Femur (tissue), 1 donor: ENCODE measurements at regions not wholly inside any gene's neighbourhood (a gene's known extent, or its start where the extent isn't known, plus 50 kb on each side); places are given as distances from the start of the nearest gene placed in this dataset.

Experiments used
- DNase-seq: peaks from one replicate; pipeline ENCODE4 v3.0.0-alpha.2; 2017

GRCh38 chr14:55500219-55500701, 59.8 kb upstream of the TBPL2 start:
- no peak for DNase-seq

- no peak for DNase-seq
These were observed 60.3 kb upstream of the TBPL2 start for GRCh38 chr14:55500708-55501107.

DNA sequence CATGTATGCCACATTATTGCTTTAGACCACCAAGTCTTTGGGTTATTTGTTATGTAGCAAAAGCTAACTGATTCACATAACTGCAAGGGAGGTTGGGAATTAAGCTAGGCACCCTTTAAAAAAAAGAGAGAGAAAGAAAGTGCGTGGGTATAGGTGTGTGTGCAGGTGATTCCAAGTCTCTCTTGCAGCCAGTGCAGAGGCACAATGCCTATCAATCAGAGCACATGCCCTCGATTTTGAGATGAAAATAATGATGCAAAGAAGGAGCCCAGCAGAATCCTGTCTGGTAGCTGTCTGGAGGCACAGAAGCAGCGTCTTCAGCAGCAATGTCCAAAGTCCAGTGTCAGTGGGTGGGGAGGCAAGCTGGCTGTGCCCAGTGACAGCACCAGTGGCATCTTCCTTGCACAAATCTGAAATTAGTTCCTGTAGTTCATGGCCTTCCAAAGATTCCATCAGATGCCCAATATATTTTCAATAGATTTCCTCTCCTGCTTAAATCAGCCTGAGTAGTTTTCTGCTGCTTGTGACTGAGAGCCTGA, 62.4 kb upstream of the TBPL2 start:
- no peak for DNase-seq

- no peak for DNase-seq
These were observed 65.4 kb upstream of the TBPL2 start for GRCh38 chr14:55505846-55506245.

DNA sequence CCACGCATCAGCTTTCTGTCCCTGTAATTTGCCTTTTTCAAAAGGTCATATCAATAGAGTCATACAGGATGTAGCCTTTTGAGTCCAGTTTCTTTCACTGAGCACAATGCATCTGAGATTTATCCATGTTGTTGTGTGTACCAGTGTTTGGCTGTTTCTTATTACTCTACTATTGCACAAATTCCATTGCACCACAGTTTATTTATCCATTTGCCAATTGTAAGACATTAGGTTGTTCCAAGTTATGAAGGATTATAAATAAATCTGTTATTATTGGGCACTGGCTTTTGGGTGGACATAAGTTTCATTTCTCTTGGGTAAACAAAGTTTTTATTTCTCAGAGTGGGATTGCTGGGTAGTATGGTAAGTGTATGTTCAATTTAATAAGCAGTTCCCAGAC, 68.3 kb upstream of the TBPL2 start:
- no peak for DNase-seq

- DNase-seq = no peak
These were observed 67.6 kb upstream of the KTN1 start for GRCh38 chr14:55512421-55512820.

DNA sequence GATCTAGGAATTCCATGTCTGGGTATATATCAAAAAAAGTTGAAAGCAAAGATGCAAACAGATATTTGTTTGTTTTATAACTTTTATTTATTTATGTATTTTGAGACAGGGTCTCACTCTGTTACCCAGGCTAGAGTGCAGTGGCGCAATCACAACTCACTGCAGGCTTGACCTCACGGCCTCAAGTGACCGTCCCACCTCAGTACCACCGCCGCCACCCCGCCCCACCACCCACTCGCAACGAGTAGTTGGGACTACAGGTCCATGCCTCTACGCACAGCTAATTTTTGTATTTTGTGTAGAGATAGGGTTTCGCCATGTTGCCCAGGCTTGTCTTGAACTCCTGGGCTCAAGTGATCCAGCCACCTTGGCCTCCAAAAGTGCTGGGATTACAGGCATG, 66.5 kb upstream of the KTN1 start:
- no peak for DNase-seq

GRCh38 chr14:55514819-55515490, 65.1 kb upstream of the KTN1 start:
- DNase-seq = peak; percentile 47

DNA sequence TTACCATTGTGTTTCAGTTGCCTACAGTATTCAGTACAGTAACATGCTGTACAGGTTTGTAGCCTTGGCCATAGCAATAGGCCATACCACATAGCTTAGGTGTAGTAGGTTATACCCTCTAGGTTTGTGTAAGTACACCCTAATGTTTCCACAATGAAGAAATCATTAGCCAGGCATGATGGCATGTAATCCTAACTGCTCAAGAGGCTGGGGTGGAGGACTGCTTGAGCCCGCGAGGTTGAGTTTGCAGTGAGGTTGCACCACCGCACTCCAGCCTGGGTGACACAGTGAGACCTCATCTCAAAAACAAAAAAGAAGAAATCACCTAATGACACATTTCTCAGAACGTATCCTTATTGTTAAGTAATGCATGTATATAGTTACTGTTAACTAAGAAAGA, 63.2 kb upstream of the KTN1 start:
- DNase-seq = no peak

DNA sequence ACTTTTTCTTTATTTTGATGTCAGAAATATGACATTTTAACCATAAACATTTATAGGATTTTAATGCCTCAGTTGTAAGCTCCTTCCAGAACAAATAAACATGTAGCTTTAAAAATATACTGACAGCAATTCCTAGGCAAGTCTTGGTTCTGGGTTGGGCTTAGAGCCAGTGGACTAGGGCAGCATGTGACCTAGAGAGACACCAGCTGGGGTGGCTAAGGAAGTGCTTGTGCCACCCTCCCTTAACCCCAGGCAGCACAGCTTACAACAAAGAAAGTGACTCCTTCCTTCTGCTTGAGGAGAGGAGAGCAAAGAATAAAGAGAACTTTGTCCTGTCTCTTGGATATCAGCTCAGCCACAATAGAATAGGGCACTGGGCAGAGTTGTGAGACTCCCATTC, 61.6 kb upstream of the KTN1 start:
- no peak for DNase-seq

- DNase-seq = no peak
These were observed 60.4 kb upstream of the KTN1 start for GRCh38 chr14:55519473-55520080.

GRCh38 chr14:55523321-55523720, 56.7 kb upstream of the KTN1 start:
- DNase-seq = no peak
